Activated CD4-positive, alpha-beta T cell treated with anti-CD3 and anti-CD28 coated beads, Interleukin-2, amount 10 ng/mL, durations not matched to agents 7 days and 5 days (primary cell): ENCODE measurements at regions not wholly inside any gene's neighbourhood (a gene's known extent, or its start where the extent isn't known, plus 50 kb on each side); places are given as distances from the start of the nearest gene placed in this dataset.

Source experiments
- CTCF ChIA-PET: fragments of 350-600 bp; sonication (Branson Sonifier 250); formaldehyde crosslinking; loops from one replicate; lab custom pipeline; 2021; ENCODE audit warnings: antibody characterized with exemption; lab: Charles Lee
- POLR2A ChIA-PET: fragments of 350-600 bp; sonication (Branson Sonifier 250); formaldehyde crosslinking; loops from one replicate; lab custom pipeline; 2021; ENCODE audit warnings: antibody characterized with exemption; lab: Charles Lee
- DNase-seq: peaks from one replicate; pipeline ENCODE4 v3.0.0-alpha.2; 2020
- H3K27ac Mint-ChIP-seq: one replicate; pipeline ENCODE4 v1.8.0; 2021; ENCODE audit warnings: mild to moderate bottlenecking, moderate library complexity, mixed read lengths
- H3K27me3 Mint-ChIP-seq: one replicate; pipeline ENCODE4 v1.8.0; 2021; ENCODE audit warnings: mixed read lengths
- H3K36me3 Mint-ChIP-seq: one replicate; pipeline ENCODE4 v1.8.0; 2021; ENCODE audit warnings: low read depth, mixed read lengths
- H3K4me1 Mint-ChIP-seq: one replicate; pipeline ENCODE4 v1.8.0; 2021; ENCODE audit warnings: mixed read lengths
- H3K4me3 Mint-ChIP-seq: one replicate; pipeline ENCODE4 v1.8.0; 2021; ENCODE audit warnings: mild to moderate bottlenecking, moderate library complexity, mixed read lengths
- H3K9me3 Mint-ChIP-seq: one replicate; pipeline ENCODE4 v1.8.0; 2021; ENCODE audit warnings: mixed read lengths

GRCh38 chr10:29921071-29921446, 138.3 kb downstream of the JCAD start:
- Mint-ChIP-seq H3K27ac (no peak overlapping the region), H3K4me1 (no peaks in the 10 kb centered on the region), H3K9me3 (peaks cover 4% of the 10 kb centered on the region), H3K36me3 (no peaks in the 10 kb centered on the region), H3K4me3 (no peak overlapping the region), H3K27me3 (peaks cover 7% of the 10 kb centered on the region)
- DNase-seq, result no peak
- ChIA-PET CTCF (no interaction called here), POLR2A (no interaction called here)

GRCh38 chr10:29920408-29921070, 138.8 kb downstream of the JCAD start:
- Mint-ChIP-seq H3K4me1 (no peaks in the 10 kb centered on the region), H3K27ac (no peak overlapping the region), H3K4me3 (no peak overlapping the region), H3K27me3 (peaks cover 7% of the 10 kb centered on the region), H3K36me3 (no peaks in the 10 kb centered on the region), H3K9me3 (no peaks in the 10 kb centered on the region)
- ChIA-PET POLR2A (no interaction called here), CTCF (no interaction called here)
- DNase-seq, result no peak

- ChIA-PET POLR2A (no interaction called here), CTCF (interaction anchor here (0.6 kb wide), 1 partner anchor 207 kb away, joined by 3 read pairs; no protein-coding TSS in a partner anchor)
- no peak for DNase-seq
- Mint-ChIP-seq H3K27ac (no peak overlapping the region), H3K27me3 (peaks cover 7% of the 10 kb centered on the region), H3K36me3 (no peaks in the 10 kb centered on the region), H3K4me1 (no peaks in the 10 kb centered on the region), H3K4me3 (no peak overlapping the region), H3K9me3 (no peaks in the 10 kb centered on the region)
Observed at GRCh38 chr10:29918623-29919400, 140.6 kb downstream of the JCAD start.

GRCh38 chr10:29917311-29917710, 142.1 kb downstream of the JCAD start:
- H3K27me3 Mint-ChIP-seq, result peaks cover 7% of the 10 kb centered on the region
- CTCF ChIA-PET, result no interaction called here
- POLR2A ChIA-PET, result no interaction called here
- no peak overlapping the region for H3K27ac Mint-ChIP-seq
- H3K36me3 Mint-ChIP-seq, result no peaks in the 10 kb centered on the region
- H3K9me3 Mint-ChIP-seq, result no peaks in the 10 kb centered on the region
- no peak overlapping the region for H3K4me3 Mint-ChIP-seq
- no peaks in the 10 kb centered on the region for H3K4me1 Mint-ChIP-seq
- DNase-seq, result no peak

- DNase-seq, result no peak
- ChIA-PET POLR2A (no interaction called here), CTCF (no interaction called here)
- H3K9me3 Mint-ChIP-seq, result no peaks in the 10 kb centered on the region
- H3K27ac Mint-ChIP-seq, result no peak overlapping the region
- H3K27me3 Mint-ChIP-seq, result peaks cover 7% of the 10 kb centered on the region
- H3K4me3 Mint-ChIP-seq, result no peak overlapping the region
- H3K36me3 Mint-ChIP-seq, result no peaks in the 10 kb centered on the region
- H3K4me1 Mint-ChIP-seq, result no peaks in the 10 kb centered on the region
Observed at GRCh38 chr10:29916669-29917068, 142.7 kb downstream of the JCAD start.

GRCh38 chr10:29914986-29915785, 144.2 kb downstream of the JCAD start:
- no peak for DNase-seq
- CTCF ChIA-PET, result interaction anchor here (0.8 to 1.4 kb wide), 2 partner anchors 88 to 439 kb away, joined by 3 read pairs; no protein-coding TSS in a partner anchor
- POLR2A ChIA-PET, result no interaction called here
- Mint-ChIP-seq H3K27ac (no peak overlapping the region), H3K27me3 (peaks cover 3% of the 10 kb centered on the region), H3K4me1 (no peaks in the 10 kb centered on the region), H3K4me3 (no peak overlapping the region), H3K36me3 (no peaks in the 10 kb centered on the region), H3K9me3 (no peaks in the 10 kb centered on the region)

- H3K9me3 Mint-ChIP-seq, result no peaks in the 10 kb centered on the region
- no peak overlapping the region for H3K4me3 Mint-ChIP-seq
- H3K4me1 Mint-ChIP-seq, result peaks cover 9% of the 10 kb centered on the region
- H3K27ac Mint-ChIP-seq, result peak overlapping the region; percentile 6
- ChIA-PET CTCF (no interaction called here), POLR2A (no interaction called here)
- peak; percentile 46 for DNase-seq
- H3K27me3 Mint-ChIP-seq, result peaks cover 9% of the 10 kb centered on the region
- H3K36me3 Mint-ChIP-seq, result no peaks in the 10 kb centered on the region
Observed at GRCh38 chr10:29908962-29909361, 150.4 kb downstream of the JCAD start.

- POLR2A ChIA-PET, result interaction anchor here (0.6 kb wide), 1 partner anchor 63 kb away, joined by 15 read pairs; no protein-coding TSS in a partner anchor
- H3K4me3 Mint-ChIP-seq, result no peak overlapping the region
Observed at GRCh38 chr10:29900865-29901264, 158.5 kb downstream of the JCAD start.

GRCh38 chr10:29897999-29898716, 161.2 kb downstream of the JCAD start:
- Mint-ChIP-seq H3K27me3 (peaks cover 15% of the 10 kb centered on the region), H3K9me3 (no peaks in the 10 kb centered on the region), H3K36me3 (no peaks in the 10 kb centered on the region), H3K27ac (no peak overlapping the region), H3K4me1 (no peaks in the 10 kb centered on the region), H3K4me3 (no peak overlapping the region)
- CTCF ChIA-PET, result no interaction called here
- POLR2A ChIA-PET, result no interaction called here
- no peak for DNase-seq

More at GRCh38 chr10:29900865-29901264, 158.5 kb downstream of the JCAD start:
- Mint-ChIP-seq H3K27ac (no peak overlapping the region), H3K4me1 (no peaks in the 10 kb centered on the region), H3K36me3 (no peaks in the 10 kb centered on the region), H3K9me3 (no peaks in the 10 kb centered on the region), H3K27me3 (peaks cover 9% of the 10 kb centered on the region)
- CTCF ChIA-PET, result no interaction called here
- DNase-seq, result no peak

GRCh38 chr10:29897430-29897829, 162.0 kb downstream of the JCAD start:
- H3K9me3 Mint-ChIP-seq, result no peaks in the 10 kb centered on the region
- ChIA-PET POLR2A (no interaction called here), CTCF (no interaction called here)
- H3K27ac Mint-ChIP-seq, result no peak overlapping the region
- no peak for DNase-seq
- H3K36me3 Mint-ChIP-seq, result no peaks in the 10 kb centered on the region
- H3K27me3 Mint-ChIP-seq, result peaks cover 13% of the 10 kb centered on the region
- no peak overlapping the region for H3K4me3 Mint-ChIP-seq
- H3K4me1 Mint-ChIP-seq, result no peaks in the 10 kb centered on the region

GRCh38 chr10:29896053-29896452, 163.3 kb downstream of the JCAD start:
- H3K4me1 Mint-ChIP-seq, result no peaks in the 10 kb centered on the region
- DNase-seq, result no peak
- H3K9me3 Mint-ChIP-seq, result no peaks in the 10 kb centered on the region
- ChIA-PET CTCF (interaction anchor here (0.6 kb wide), 1 partner anchor 54 kb away, joined by 4 read pairs; no protein-coding TSS in a partner anchor), POLR2A (no interaction called here)
- peaks cover 9% of the 10 kb centered on the region for H3K27me3 Mint-ChIP-seq
- no peaks in the 10 kb centered on the region for H3K36me3 Mint-ChIP-seq
- H3K4me3 Mint-ChIP-seq, result no peak overlapping the region
- H3K27ac Mint-ChIP-seq, result no peak overlapping the region

GRCh38 chr10:29895456-29895855, 163.9 kb downstream of the JCAD start:
- Mint-ChIP-seq H3K27ac (no peak overlapping the region), H3K36me3 (no peaks in the 10 kb centered on the region), H3K9me3 (no peaks in the 10 kb centered on the region), H3K4me3 (no peak overlapping the region), H3K27me3 (peaks cover 8% of the 10 kb centered on the region), H3K4me1 (no peaks in the 10 kb centered on the region)
- no peak for DNase-seq
- ChIA-PET POLR2A (no interaction called here), CTCF (interaction anchor here (0.6 kb wide), 1 partner anchor 53 kb away, joined by 4 read pairs; no protein-coding TSS in a partner anchor)
